ENCODE measurements at regions not wholly inside any gene's neighbourhood (a gene's known extent, or its start where the extent isn't known, plus 50 kb on each side); places are given as distances from the start of the nearest gene placed in this dataset.

DNA sequence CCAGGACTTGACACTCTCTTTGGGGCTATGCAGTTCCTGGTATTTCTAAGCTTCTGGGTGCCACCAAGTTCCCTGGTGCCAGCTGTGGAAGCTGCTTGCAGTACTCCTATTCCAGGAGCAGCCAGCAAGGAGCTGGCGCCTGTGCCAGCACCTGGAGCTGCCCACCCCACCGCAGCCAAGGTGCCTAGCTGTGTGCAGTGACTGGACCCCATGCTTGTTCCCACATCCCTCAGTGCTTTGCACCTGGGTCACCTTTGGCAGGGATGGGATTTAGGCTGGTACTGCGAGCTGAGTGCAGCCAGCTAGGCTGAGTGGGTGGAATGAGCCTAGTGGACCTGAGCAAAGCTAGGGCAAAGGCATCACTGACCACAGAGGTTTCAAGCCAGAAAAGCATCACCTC is 1674.9 kb downstream of the HACE1 start (continued):
- TF ChIP-seq CREB1 (IDR thresholded peaks at IDR 0.05) (no peak), CREB1 (CRISPR knock-in tag; IDR thresholded peaks at IDR 0.05) (no peak), ZKSCAN5 (CRISPR knock-in tag; IDR thresholded peaks at IDR 0.05) (no peak)
- TF ChIP-seq, protein P1, sequence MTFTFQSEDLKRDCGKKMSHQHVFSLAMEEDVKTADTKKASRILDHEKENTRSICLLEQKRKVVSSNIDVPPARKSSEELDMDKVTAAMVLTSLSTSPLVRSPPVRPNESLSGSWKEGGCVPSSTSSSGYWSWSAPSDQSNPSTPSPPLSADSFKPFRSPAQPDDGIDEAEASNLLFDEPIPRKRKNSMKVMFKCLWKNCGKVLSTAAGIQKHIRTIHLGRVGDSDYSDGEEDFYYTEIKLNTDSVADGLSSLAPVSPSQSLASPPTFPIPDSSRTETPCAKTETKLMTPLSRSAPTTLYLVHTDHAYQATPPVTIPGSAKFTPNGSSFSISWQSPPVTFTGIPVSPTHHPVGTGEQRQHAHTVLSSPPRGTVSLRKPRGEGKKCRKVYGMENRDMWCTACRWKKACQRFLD (CRISPR knock-in tag; IDR thresholded peaks at IDR 0.05; ENCODE audit: borderline replicate concordance), result no peak

- Histone ChIP-seq H3K27me3 (ENCODE audit: control insufficient read depth in 1 of 2, insufficient read depth in 2 of 2, low read length in 2 of 2) (no peaks in the 10 kb centered on the region), H2AFZ (ENCODE audit: low read length) (no peak overlapping the region), H3K27ac (ENCODE audit: extremely low read length, insufficient read depth, low read length) (no peak overlapping the region), H3K9me3 (ENCODE audit: low read length) (no peaks in the 10 kb centered on the region), H3K4me1 (ENCODE audit: insufficient read depth, low read length) (no peaks in the 10 kb centered on the region), H3K9ac (ENCODE audit: insufficient read depth, low read depth, low read length) (no peak overlapping the region), H4K20me1 (ENCODE audit: insufficient read depth, low read length) (no peaks in the 10 kb centered on the region), H3K4me2 (ENCODE audit: low read depth, low read length) (no peak overlapping the region), H3K4me3 (replicated peaks in 1 of 3; ENCODE audit: insufficient read depth in 1 of 3, low read depth in 2 of 3, low read length in 3 of 3) (no peak overlapping the region), H3K79me2 (ENCODE audit: insufficient read depth, low read length) (no peaks in the 10 kb centered on the region), H3K36me3 (replicated peaks in 1 of 2; ENCODE audit: control insufficient read depth in 1 of 2, insufficient read depth in 2 of 2, low read length in 2 of 2) (no peaks in the 10 kb centered on the region)
- in situ Hi-C loops (cut with HindIII; ENCODE audit: extremely low pct_ligation_motif_present, low pct_unique_long_range_greater_than_20kb) (no loop called here), intact Hi-C loops (cut with micrococcal nuclease; ENCODE audit: unreplicated experiment) (no loop called here)
- ATAC-seq (no peak), FAIRE-seq (no peak), DNase-seq (ENCODE audit: low spot score) (no peak)
- CTCF ChIA-PET (ENCODE audit: low intra/inter-chr PET ratio, low total read pairs), result no interaction called here
- TF ChIP-seq MIER2 (CRISPR knock-in tag; IDR thresholded peaks at IDR 0.05) (0 out of 2 replicates have a peak, but pooled peaks have one; percentile 43), REST (IDR thresholded peaks at IDR 0.05; ENCODE audit: borderline replicate concordance in 1 of 2, low read depth in 1 of 2, low read length in 2 of 2) (peak; percentile 49 to 90), PRMT3 (CRISPR knock-in tag; IDR thresholded peaks at IDR 0.05; ENCODE audit: borderline replicate concordance, low read depth) (no peak)
- BruUV-seq (replicated peaks), result no TSS peak
- POLR2A ChIA-PET, result no interaction called here
- 0% methylated on average over 1 of the region's 3 CpGs for WGBS (ENCODE audit: low lambda C conversion rate)
These were observed 1675.8 kb downstream of the HACE1 start for GRCh38 chr6:103183831-103184411.

Data from HepG2 (cell line).